GM12878 (cell line): ENCODE measurements at regions not wholly inside any gene's neighbourhood (a gene's known extent, or its start where the extent isn't known, plus 50 kb on each side); places are given as distances from the start of the nearest gene placed in this dataset.

Experiments
- ATAC-seq: fragments of 200-7000 bp; cut with Tn5 transposase; 3 replicates; pipeline ENCODE4 v1.9.1; 2020; ENCODE audit warnings: mild to moderate bottlenecking, moderate library complexity
- BruUV-seq: library from RNA; stranded (reverse); fragments of 400-500 nt; replicated peaks from 2 replicates; lab custom pipeline; 2021; lab: Mats Ljungman, UMichigan
- CTCF ChIA-PET: fragments of 300-600 bp; sonication (Branson Sonifier 250); formaldehyde crosslinking; extraction: SDS; loops from one replicate; lab custom pipeline; 2021; ENCODE audit warnings: inconsistent platforms; lab: Yijun Ruan, JAX
- POLR2A ChIA-PET: fragments of 350-600 bp; formaldehyde crosslinking; extraction: SDS; loops from one replicate; lab custom pipeline; 2021; ENCODE audit warnings: inconsistent platforms; lab: Charles Lee
- RAD21 ChIA-PET: fragments of 300-600 bp; sonication (Branson Sonifier 250); formaldehyde crosslinking; loops from one replicate; lab custom pipeline; 2023; ENCODE audit warnings: antibody characterized with exemption; ENCODE audit not compliant: unreplicated experiment; lab: Charles Lee
- SMC1A ChIA-PET: fragments of 300-600 bp; sonication (Branson Sonifier 250); formaldehyde crosslinking; loops from one replicate; lab custom pipeline; 2023; ENCODE audit not compliant: unreplicated experiment, uncharacterized antibody; lab: Charles Lee
- DNase-seq: peaks from one replicate; pipeline ENCODE4 v3.0.0-alpha.2; 2011; ENCODE audit warnings: low read depth, low spot score
- FAIRE-seq: peaks from 3 replicates; lab custom pipeline; 2011; peaks lifted over from hg19 to GRCh38; lab: Jason Lieb, UNC
- H2AFZ ChIP-seq: 2 replicates; pipeline ENCODE4 v1.6.0; 2011; ENCODE audit warnings: low read depth, low read length, control low read depth; ENCODE audit not compliant: control insufficient read depth
- H3K27ac ChIP-seq: 2 replicates; pipeline ENCODE4 v1.5.1; 2011; ENCODE audit warnings: control low read depth; ENCODE audit not compliant: control insufficient read depth, insufficient read depth
- H3K27me3 ChIP-seq, 2 experiments: replicated peaks in 1 of 2; 2 replicates each; pipeline versions ENCODE4 v1.6.0 to v1.6.1; 2011; ENCODE audit warnings: low read length in 1 of 2; ENCODE audit not compliant: control insufficient read depth in 2 of 2, insufficient read depth in 2 of 2
- H3K36me3 ChIP-seq, 2 experiments: 2 replicates each; pipeline ENCODE4 v1.5.1; 2011; ENCODE audit warnings: low read length in 1 of 2; ENCODE audit not compliant: control insufficient read depth in 2 of 2, insufficient read depth in 2 of 2
- H3K4me1 ChIP-seq: 2 replicates; pipeline ENCODE4 v1.6.1; 2011; ENCODE audit warnings: mild to moderate bottlenecking, low read length, moderate library complexity, mixed read lengths; ENCODE audit not compliant: control insufficient read depth, insufficient read depth
- H3K4me2 ChIP-seq: 2 replicates; pipeline ENCODE4 v1.6.0; 2011; ENCODE audit warnings: control low read depth; ENCODE audit not compliant: control insufficient read depth, insufficient read depth
- H3K4me3 ChIP-seq: fragments of 200-600 bp; sonication (generic); 2 replicates; pipeline ENCODE4 v1.5.1; 2016
- H3K79me2 ChIP-seq: 2 replicates; pipeline ENCODE4 v1.6.0; 2011; ENCODE audit warnings: low read length; ENCODE audit not compliant: control insufficient read depth, insufficient read depth
- H3K9ac ChIP-seq: 2 replicates; pipeline ENCODE4 v1.8.0; 2011; ENCODE audit warnings: low read length, control low read depth, mixed read lengths; ENCODE audit not compliant: control insufficient read depth, insufficient read depth
- H3K9me3 ChIP-seq: replicated peaks from 3 replicates; pipeline ENCODE4 v1.5.1; 2011; ENCODE audit warnings: mild to moderate bottlenecking, low read length; ENCODE audit not compliant: control insufficient read depth, insufficient read depth
- H4K20me1 ChIP-seq: 2 replicates; pipeline ENCODE4 v1.6.0; 2011; ENCODE audit not compliant: control insufficient read depth, insufficient read depth
- ASH2L ChIP-seq: fragments of 300-600, 200-600 bp; sonication (generic); IDR thresholded peaks from 2 replicates; pipeline ENCODE4 v1.6.1; 2017; ENCODE audit warnings: low read depth, mild to moderate bottlenecking, borderline replicate concordance
- BCLAF1 ChIP-seq: fragments of 450-650 bp; IDR thresholded peaks from 2 replicates; pipeline ENCODE4 v1.6.1; 2017; ENCODE audit warnings: antibody characterized with exemption, mild to moderate bottlenecking, moderate library complexity
- CHD1 ChIP-seq: IDR thresholded peaks from 2 replicates; pipeline ENCODE4 v1.6.1; 2012; ENCODE audit warnings: low read depth, low read length, improper control_type of control experiment
- HDGF ChIP-seq: fragments of 450-650 bp; IDR thresholded peaks from 2 replicates; pipeline ENCODE4 v1.6.1; 2016; ENCODE audit warnings: antibody characterized with exemption
- IRF4 ChIP-seq: IDR thresholded peaks from 2 replicates; pipeline ENCODE4 v1.6.1; 2011; ENCODE audit warnings: low read depth, low read length
- KDM1A ChIP-seq: fragments of 200-600 bp; sonication (generic); IDR thresholded peaks from 2 replicates; pipeline ENCODE4 v1.6.1; 2016; ENCODE audit warnings: borderline replicate concordance
- MEF2B ChIP-seq: fragments of 450-650 bp; IDR thresholded peaks from 2 replicates; pipeline ENCODE4 v1.6.1; 2018; ENCODE audit warnings: mild to moderate bottlenecking, moderate library complexity; ENCODE audit not compliant: partially characterized antibody, poor library complexity, severe bottlenecking
- RAD21 ChIP-seq: IDR thresholded peaks from 2 replicates; pipeline ENCODE4 v1.6.1; 2011; ENCODE audit warnings: mild to moderate bottlenecking, low read depth, low read length, moderate library complexity; ENCODE audit not compliant: insufficient read depth
- RAD51 ChIP-seq: fragments of 450-650 bp; IDR thresholded peaks from 2 replicates; pipeline ENCODE4 v1.6.1; 2016; ENCODE audit warnings: moderate library complexity, mild to moderate bottlenecking, inconsistent platforms
- RELA ChIP-seq: fragments of 450-650 bp; IDR thresholded peaks from 2 replicates; pipeline ENCODE4 v1.8.0; 2014; ENCODE audit warnings: borderline replicate concordance; ENCODE audit not compliant: partially characterized antibody
- SKIL ChIP-seq: fragments of 450-650 bp; IDR thresholded peaks from 2 replicates; pipeline ENCODE4 v1.6.1; 2017; ENCODE audit warnings: mild to moderate bottlenecking, low read depth, inconsistent platforms; ENCODE audit not compliant: poor library complexity, severe bottlenecking
- SMC3 ChIP-seq: IDR thresholded peaks from 2 replicates; pipeline ENCODE4 v1.6.1; 2011; ENCODE audit warnings: low read length, improper control_type of control experiment, borderline replicate concordance
- SP1 ChIP-seq: IDR thresholded peaks from one replicate; pipeline ENCODE4 v1.6.1; 2011; ENCODE audit warnings: low read depth, low read length
- SPI1 ChIP-seq: IDR thresholded peaks from 2 replicates; pipeline ENCODE4 v1.6.1; 2011; ENCODE audit warnings: low read depth, mild to moderate bottlenecking, low read length, moderate library complexity, borderline replicate concordance; ENCODE audit not compliant: insufficient read depth
- ZNF207 ChIP-seq: fragments of 450-650 bp; IDR thresholded peaks from 2 replicates; pipeline ENCODE4 v1.6.1; 2014; ENCODE audit warnings: antibody characterized with exemption, mild to moderate bottlenecking, borderline replicate concordance
- ZNF592 ChIP-seq: fragments of 450-650 bp; IDR thresholded peaks from 2 replicates; pipeline ENCODE4 v1.6.1; 2017; ENCODE audit warnings: mild to moderate bottlenecking, moderate library complexity
- WGBS: methylation state at CpG from one replicate; pipeline ENCODE4 v1.1.6; 2016; ENCODE audit warnings: low lambda C conversion rate; ENCODE audit not compliant: insufficient replicate concordance, insufficient coverage; ENCODE audit errors: missing lambda C conversion rate; 5-methylcytosine and 5-hydroxymethylcytosine counted together
- in situ Hi-C: fragments of 300-500 bp; cut with MboI; formaldehyde crosslinking; loops from 9 replicates; pipeline ENCODE4 v1.14.3; 2018; ENCODE audit warnings: mixed read lengths
- intact Hi-C: fragments of 100-400 bp; cut with micrococcal nuclease; formaldehyde crosslinking; loops from one replicate; pipeline ENCODE4 v1.14.2; 2022; ENCODE audit not compliant: unreplicated experiment

- no peak for TF ChIP-seq BCLAF1
These were observed 880.6 kb downstream of the MCTP2 start (continued) for GRCh38 chr15:95111969-95112368.

- DNase-seq, result no peak
- Histone ChIP-seq H2AFZ (no peak overlapping the region), H3K36me3 (no peaks in the 10 kb centered on the region), H3K4me3 (no peak overlapping the region), H3K4me1 (no peaks in the 10 kb centered on the region), H4K20me1 (no peaks in the 10 kb centered on the region), H3K27me3 (no peaks in the 10 kb centered on the region), H3K9ac (no peak overlapping the region), H3K79me2 (no peaks in the 10 kb centered on the region), H3K4me2 (no peak overlapping the region), H3K27ac (no peak overlapping the region), H3K9me3 (no peaks in the 10 kb centered on the region)
- no TSS peak for BruUV-seq
- intact Hi-C loops (no loop called here), in situ Hi-C loops (no loop called here)
- CTCF ChIA-PET, result no interaction called here
- ATAC-seq, result no peak
- no peak for FAIRE-seq
- SMC1A ChIA-PET, result no interaction called here
- RAD21 ChIA-PET, result no interaction called here
- WGBS, result 0% methylated on average over 1 of the region's 1 CpG
- POLR2A ChIA-PET, result no interaction called here
- TF ChIP-seq KDM1A (no peak), ZNF592 (no peak), RAD51 (no peak), CHD1 (no peak), MEF2B (no peak), SPI1 (no peak), IRF4 (no peak), ASH2L (no peak), ZNF207 (no peak), RAD21 (no peak), HDGF (no peak), SKIL (no peak), SMC3 (no peak), SP1 (no peak), RELA (no peak)
These were observed 881.7 kb downstream of the MCTP2 start for GRCh38 chr15:95113041-95113440.
